ENCODE measurements at regions not wholly inside any gene's neighbourhood (a gene's known extent, or its start where the extent isn't known, plus 50 kb on each side); places are given as distances from the start of the nearest gene placed in this dataset.
A peak's percentile ranks its signal among the peaks of the same experiment; 100 is the strongest.

DNA sequence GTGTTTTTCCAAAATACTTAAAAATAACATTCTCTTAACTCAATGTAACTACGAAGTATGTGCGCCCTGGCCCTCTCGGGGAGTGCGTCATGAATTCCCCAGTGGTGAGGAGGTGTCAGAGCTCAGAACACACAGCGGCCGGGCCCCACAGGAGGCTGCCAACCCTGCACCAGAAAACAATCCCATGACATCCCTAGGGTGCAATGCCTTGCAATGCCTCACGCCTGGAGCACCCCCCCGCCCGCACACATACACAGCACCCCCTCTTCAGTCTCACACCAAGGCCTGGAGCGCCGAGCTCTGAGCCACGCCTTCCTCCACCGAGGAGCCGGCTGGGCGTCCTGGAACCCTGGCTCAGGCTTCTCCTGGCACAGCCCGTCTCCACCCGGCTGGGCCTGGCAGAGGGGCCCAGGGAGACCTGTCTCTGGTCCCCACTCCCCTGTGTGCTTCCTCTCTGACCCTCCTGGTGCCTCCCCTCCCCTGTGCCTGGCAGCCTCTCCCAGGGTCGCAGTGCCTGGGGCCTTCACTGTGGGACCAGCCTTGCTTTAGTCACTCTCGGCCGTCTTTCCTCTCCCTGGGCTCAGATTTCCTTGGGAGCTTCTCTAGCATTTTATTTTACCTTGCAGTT, 108.2 kb upstream of the ADRA2C start:
- Histone ChIP-seq H3K9me3 (no peaks in the 10 kb centered on the region), H3K27ac (no peak overlapping the region), H3K4me3 (no peak overlapping the region), H3K27me3 (no peaks in the 10 kb centered on the region), H3K36me3 (no peaks in the 10 kb centered on the region), H3K4me1 (ENCODE audit: insufficient read depth) (no peaks in the 10 kb centered on the region)
- TF ChIP-seq, protein P1, sequence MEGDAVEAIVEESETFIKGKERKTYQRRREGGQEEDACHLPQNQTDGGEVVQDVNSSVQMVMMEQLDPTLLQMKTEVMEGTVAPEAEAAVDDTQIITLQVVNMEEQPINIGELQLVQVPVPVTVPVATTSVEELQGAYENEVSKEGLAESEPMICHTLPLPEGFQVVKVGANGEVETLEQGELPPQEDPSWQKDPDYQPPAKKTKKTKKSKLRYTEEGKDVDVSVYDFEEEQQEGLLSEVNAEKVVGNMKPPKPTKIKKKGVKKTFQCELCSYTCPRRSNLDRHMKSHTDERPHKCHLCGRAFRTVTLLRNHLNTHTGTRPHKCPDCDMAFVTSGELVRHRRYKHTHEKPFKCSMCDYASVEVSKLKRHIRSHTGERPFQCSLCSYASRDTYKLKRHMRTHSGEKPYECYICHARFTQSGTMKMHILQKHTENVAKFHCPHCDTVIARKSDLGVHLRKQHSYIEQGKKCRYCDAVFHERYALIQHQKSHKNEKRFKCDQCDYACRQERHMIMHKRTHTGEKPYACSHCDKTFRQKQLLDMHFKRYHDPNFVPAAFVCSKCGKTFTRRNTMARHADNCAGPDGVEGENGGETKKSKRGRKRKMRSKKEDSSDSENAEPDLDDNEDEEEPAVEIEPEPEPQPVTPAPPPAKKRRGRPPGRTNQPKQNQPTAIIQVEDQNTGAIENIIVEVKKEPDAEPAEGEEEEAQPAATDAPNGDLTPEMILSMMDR (IDR thresholded peaks at IDR 0.05) = no peak
- TF ChIP-seq EP300 (IDR thresholded peaks at IDR 0.05) (no peak), POLR2A (IDR thresholded peaks at IDR 0.05) (no peak)
- intact Hi-C loops (cut with DNase I) = loop anchor here in 1 of 4 donors (10.0 kb wide), 1 partner anchor 107 kb away; the partner anchor contains the start of gene ADRA2C
- 52 to 59% (median 53%) methylated on average over 20 of the region's 20 CpGs for WGBS, 3 donors
- DNase-seq = peak in 2 of 5 donors; percentile 35 to 89

DNA sequence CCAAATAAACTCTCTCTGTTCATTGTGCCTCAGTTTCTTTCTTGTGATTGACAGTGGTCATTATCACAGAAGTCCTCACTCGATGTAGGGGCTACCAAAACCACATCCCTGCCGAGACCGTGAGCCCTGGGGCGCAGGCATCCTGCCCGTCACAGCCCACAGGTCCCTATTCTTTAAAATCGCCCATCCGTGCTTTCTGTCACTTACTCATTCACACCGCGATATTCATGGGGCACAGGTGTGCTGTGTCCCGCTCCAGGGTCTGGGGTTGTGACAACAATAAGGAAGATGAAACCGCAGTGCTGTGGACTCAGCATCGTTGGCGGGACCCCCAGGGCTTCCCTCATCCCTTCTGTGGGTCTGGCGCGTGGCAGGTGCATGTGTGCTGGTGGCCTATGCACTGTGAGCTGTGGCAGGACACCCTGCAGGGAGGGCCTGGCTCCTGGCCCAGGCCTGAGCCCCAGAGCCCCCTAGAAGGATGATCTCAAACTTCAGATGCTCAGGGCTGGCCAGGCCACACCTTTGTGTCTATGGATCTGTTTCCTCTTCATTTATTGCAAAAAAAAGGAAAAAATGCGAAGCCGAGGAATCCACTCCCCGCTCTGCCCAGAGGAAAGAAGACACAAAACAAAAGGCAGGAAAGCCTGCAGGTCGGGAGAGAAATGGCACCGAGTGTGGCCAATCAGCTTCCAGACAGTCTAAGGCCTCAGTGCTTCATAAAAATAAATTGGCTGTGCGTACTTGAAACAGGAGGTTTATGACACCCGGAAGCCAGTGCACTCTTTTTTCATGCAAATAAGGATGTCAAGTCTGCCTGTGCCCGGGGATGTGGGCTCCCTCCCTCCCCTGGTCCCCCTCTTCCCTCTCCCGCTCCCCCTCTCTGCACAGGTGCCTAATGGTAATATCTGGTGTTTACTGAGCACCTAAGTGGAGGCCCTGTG, 109.5 kb upstream of the ADRA2C start:
- intact Hi-C loops (cut with DNase I) = loop anchor here in 1 of 4 donors (10.0 kb wide), 1 partner anchor 108 kb away; the partner anchor contains the start of gene ADRA2C
- Histone ChIP-seq H3K36me3 (no peaks in the 10 kb centered on the region), H3K9me3 (no peaks in the 10 kb centered on the region), H3K27ac (no peak overlapping the region), H3K4me1 (ENCODE audit: insufficient read depth) (no peaks in the 10 kb centered on the region), H3K4me3 (no peak overlapping the region), H3K27me3 (no peaks in the 10 kb centered on the region)
- no peak for DNase-seq
- TF ChIP-seq, protein P1 (IDR thresholded peaks at IDR 0.05) = no peak
- no peak for TF ChIP-seq EP300 (IDR thresholded peaks at IDR 0.05)
- no peak for TF ChIP-seq POLR2A (IDR thresholded peaks at IDR 0.05)
- 74 to 83% (median 76%) methylated on average over 24 of the region's 24 CpGs for WGBS, 3 donors

DNA sequence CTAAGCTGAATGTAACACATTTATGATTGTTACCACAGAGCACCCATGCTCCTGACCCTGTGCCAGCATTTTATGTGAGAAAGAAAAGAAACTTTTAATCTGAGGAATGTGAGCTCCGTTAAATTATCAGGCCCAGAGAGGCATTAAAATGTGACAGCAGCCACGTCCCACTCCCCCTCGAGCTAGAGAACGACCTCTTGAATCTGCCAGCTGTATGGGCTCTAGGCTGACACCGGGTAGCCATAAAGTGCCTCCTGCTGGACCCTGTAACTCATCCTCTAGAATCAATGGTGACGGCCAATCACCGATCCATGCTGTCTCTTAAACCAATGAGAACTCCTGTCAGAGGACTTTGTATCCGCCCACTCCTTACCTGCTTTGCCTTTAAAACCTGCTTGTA, 110.2 kb upstream of the ADRA2C start:
- H3K36me3 ChIP-seq = no peaks in the 10 kb centered on the region
- H3K4me3 ChIP-seq = no peak overlapping the region
- no peak overlapping the region for H3K27ac ChIP-seq
- no peaks in the 10 kb centered on the region for H3K4me1 ChIP-seq (ENCODE audit: insufficient read depth)
- WGBS, 3 donors = 27 to 37% (median 32%) methylated on average over 8 of the region's 8 CpGs
- intact Hi-C loops (cut with DNase I) = loop anchor here in 1 of 4 donors (10.0 kb wide), 1 partner anchor 109 kb away; the partner anchor contains the start of gene ADRA2C
- H3K27me3 ChIP-seq = no peaks in the 10 kb centered on the region
- no peak for DNase-seq
- no peaks in the 10 kb centered on the region for H3K9me3 ChIP-seq
- TF ChIP-seq POLR2A (IDR thresholded peaks at IDR 0.05) (no peak), EP300 (IDR thresholded peaks at IDR 0.05) (no peak)
- TF ChIP-seq, protein P1 (IDR thresholded peaks at IDR 0.05) = no peak

DNA sequence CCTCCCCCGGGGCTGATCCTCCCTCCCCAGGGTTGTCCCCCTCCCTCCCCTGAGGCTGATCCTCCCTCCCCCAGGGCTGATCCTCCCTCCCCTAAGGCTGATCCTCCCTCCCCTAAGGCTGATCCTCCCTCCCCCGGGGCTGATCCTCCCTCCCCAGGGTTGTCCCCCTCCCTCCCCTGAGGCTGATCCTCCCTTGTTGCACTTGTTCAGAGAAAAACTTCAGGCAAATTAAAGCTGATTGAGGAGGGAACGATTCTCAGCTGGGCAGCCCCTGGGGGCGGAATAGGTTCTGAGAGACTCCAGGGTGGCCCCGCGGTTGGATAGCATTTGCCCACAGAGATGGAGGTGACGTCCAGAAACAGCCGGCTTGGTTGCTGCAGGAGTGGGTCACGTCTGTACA, 110.7 kb upstream of the ADRA2C start:
- WGBS, 3 donors = 12 to 30% (median 13%) methylated on average over 8 to 9 of the region's 9 CpGs
- no peak for DNase-seq
- Histone ChIP-seq H3K27me3 (no peaks in the 10 kb centered on the region), H3K27ac (no peak overlapping the region), H3K4me3 (no peak overlapping the region), H3K4me1 (ENCODE audit: insufficient read depth) (no peaks in the 10 kb centered on the region), H3K36me3 (no peaks in the 10 kb centered on the region), H3K9me3 (no peaks in the 10 kb centered on the region)
- intact Hi-C loops (cut with DNase I) = loop anchor here in 1 of 4 donors (10.0 kb wide), 1 partner anchor 109 kb away; the partner anchor contains the start of gene ADRA2C
- TF ChIP-seq, protein P1 (IDR thresholded peaks at IDR 0.05) = no peak
- TF ChIP-seq POLR2A (IDR thresholded peaks at IDR 0.05) (no peak), EP300 (IDR thresholded peaks at IDR 0.05) (no peak)

Data from ovary (tissue), 7 donors.